ENCODE measurements at regions not wholly inside any gene's neighbourhood (a gene's known extent, or its start where the extent isn't known, plus 50 kb on each side); places are given as distances from the start of the nearest gene placed in this dataset.
A peak's percentile ranks its signal among the peaks of the same experiment; 100 is the strongest.

DNA sequence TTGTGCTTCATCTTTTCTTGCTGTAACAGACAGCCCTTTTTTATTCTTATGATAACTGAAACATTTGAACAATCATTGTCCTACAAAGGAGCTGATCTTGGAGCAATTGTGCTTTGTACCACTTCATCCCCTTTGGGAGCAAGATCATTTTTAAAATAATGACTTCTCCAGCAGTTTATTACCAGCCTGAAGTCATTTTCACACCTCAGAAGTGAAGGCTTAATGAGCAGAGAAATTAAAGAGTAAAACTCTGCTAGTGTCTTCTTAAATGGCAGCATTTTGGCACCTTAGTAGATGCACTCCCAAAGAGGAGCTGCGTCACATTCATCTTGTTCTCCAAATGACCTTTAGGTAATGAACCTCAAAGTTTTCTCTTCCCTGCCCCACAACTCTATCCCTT lies 439.6 kb upstream of the CAMK1G start:
- TF ChIP-seq, protein P1, sequence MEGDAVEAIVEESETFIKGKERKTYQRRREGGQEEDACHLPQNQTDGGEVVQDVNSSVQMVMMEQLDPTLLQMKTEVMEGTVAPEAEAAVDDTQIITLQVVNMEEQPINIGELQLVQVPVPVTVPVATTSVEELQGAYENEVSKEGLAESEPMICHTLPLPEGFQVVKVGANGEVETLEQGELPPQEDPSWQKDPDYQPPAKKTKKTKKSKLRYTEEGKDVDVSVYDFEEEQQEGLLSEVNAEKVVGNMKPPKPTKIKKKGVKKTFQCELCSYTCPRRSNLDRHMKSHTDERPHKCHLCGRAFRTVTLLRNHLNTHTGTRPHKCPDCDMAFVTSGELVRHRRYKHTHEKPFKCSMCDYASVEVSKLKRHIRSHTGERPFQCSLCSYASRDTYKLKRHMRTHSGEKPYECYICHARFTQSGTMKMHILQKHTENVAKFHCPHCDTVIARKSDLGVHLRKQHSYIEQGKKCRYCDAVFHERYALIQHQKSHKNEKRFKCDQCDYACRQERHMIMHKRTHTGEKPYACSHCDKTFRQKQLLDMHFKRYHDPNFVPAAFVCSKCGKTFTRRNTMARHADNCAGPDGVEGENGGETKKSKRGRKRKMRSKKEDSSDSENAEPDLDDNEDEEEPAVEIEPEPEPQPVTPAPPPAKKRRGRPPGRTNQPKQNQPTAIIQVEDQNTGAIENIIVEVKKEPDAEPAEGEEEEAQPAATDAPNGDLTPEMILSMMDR (IDR thresholded peaks at IDR 0.05; ENCODE audit: low read depth, low read length, missing control alignments): no peak
- in situ Hi-C loops (cut with HindIII; ENCODE audit: low sequenced_read_pairs): no loop called here
- DNase-seq (ENCODE audit: low read depth): no peak
- H3K4me3 ChIP-seq (ENCODE audit: low read depth, low read length): no peak overlapping the region

DNA sequence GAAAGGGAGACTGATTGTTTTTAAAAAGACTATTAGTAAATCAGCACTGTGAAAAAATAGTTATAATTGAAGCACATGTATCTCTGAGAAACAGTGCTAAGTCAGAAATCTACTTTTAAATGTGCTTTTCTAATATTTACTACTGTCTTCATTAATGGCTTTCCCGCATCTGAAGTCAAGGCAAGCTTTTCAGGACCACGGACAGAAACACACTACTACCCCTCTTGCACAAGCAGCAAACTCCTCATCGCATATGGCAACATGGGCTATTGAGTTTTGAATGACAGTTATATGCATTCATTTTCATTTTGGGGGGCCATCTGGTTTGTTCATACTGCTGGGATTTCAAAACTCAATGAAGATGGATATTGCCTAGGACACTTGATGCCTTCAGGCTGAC lies 433.4 kb upstream of the CAMK1G start:
- TF ChIP-seq, protein P1 (IDR thresholded peaks at IDR 0.05; ENCODE audit: low read depth, low read length, missing control alignments): no peak
- in situ Hi-C loops (cut with HindIII; ENCODE audit: low sequenced_read_pairs): no loop called here
- DNase-seq (ENCODE audit: low read depth): peak; percentile 73
- H3K4me3 ChIP-seq (ENCODE audit: low read depth, low read length): no peak overlapping the region

DNA sequence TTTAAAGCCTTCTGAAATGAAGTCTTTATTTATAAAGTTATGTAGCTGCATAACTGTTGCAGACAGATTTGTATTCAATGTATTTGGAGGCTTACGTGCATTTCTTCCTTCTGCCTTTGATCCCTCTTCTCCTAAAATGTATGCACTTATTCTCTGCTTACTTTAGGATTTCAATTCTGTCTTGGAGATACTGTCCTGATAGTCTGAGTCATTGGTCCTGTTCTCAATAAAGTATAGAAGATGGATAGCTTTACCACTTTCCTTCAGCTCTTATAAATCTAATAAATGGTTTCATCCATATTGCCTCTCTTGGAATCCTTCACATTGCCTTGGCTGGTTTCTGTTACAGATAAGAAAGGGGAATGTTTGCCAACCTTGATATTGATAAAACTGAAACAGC lies 430.1 kb upstream of the CAMK1G start:
- in situ Hi-C loops (cut with HindIII; ENCODE audit: low sequenced_read_pairs): no loop called here

DNA sequence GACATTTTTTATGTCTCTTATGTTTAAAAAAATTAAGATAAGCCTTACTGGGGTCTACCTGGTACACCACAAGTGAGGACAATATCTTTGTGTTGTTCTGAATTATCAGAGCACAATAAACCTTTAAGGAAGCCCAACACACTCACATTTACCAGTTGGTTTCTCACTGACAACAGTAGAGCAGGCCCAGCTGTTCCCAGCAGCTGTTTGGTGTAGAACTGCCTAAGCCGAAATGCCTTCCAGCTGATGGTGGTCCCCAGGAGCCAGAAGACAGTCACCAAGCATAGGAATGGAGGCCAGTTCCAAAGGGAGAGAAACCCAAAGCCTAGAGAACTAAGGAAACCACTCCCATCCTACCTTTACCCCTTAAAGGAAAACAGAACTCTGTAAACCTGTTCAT lies 428.6 kb upstream of the CAMK1G start:
- DNase-seq (ENCODE audit: low read depth): no peak
- H3K4me3 ChIP-seq (ENCODE audit: low read depth, low read length): no peak overlapping the region
- TF ChIP-seq, protein P1 (IDR thresholded peaks at IDR 0.05; ENCODE audit: low read depth, low read length, missing control alignments): no peak
- in situ Hi-C loops (cut with HindIII; ENCODE audit: low sequenced_read_pairs): no loop called here

More for the DNA sequence above, 430.1 kb upstream of the CAMK1G start:
- H3K4me3 ChIP-seq (ENCODE audit: low read depth, low read length): no peak overlapping the region
- TF ChIP-seq, protein P1 (IDR thresholded peaks at IDR 0.05; ENCODE audit: low read depth, low read length, missing control alignments): no peak
- DNase-seq (ENCODE audit: low read depth): no peak

DNA sequence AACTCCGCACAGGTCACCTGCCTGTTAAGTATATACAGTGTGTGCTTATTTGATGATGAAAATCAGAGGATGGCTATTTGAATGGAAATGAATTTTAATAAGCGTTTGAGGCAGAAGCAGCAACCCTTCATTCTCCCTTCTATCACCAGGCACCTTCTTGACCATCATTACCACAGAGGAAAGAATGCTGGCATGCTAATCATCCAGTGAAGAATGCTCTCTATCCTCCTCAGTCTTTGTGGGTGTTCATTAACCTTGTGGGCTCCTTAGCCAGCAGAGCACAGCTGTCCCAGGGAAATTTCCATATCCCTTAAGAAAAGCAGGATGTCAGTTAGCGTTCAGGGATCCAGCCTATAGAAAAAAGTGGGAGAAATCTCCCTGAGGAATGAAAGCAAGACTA lies 428.0 kb upstream of the CAMK1G start:
- in situ Hi-C loops (cut with HindIII; ENCODE audit: low sequenced_read_pairs): no loop called here
- no peak for DNase-seq (ENCODE audit: low read depth)
- no peak overlapping the region for H3K4me3 ChIP-seq (ENCODE audit: low read depth, low read length)
- TF ChIP-seq, protein P1 (IDR thresholded peaks at IDR 0.05; ENCODE audit: low read depth, low read length, missing control alignments): no peak

DNA sequence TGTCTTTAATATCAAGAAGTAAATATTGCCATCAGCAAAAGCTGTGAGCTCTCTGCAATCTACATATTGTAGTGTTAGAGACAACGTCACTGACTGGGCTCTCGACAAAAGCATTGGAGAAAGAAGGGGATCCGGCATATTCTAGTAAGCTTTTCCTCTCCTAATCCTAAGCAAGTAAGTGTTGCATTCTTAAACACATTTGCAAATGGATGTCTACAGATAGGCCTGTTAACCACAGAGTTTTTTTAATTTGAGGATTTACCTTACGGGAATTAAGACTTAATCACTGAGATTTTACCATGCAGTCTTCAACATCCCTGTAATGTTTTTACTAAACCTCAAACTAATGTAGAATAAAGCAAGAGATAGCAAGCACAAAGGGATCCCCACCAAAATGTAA lies 426.5 kb upstream of the CAMK1G start:
- DNase-seq (ENCODE audit: low read depth): no peak
- in situ Hi-C loops (cut with HindIII; ENCODE audit: low sequenced_read_pairs): no loop called here
- TF ChIP-seq, protein P1 (IDR thresholded peaks at IDR 0.05; ENCODE audit: low read depth, low read length, missing control alignments): no peak
- H3K4me3 ChIP-seq (ENCODE audit: low read depth, low read length): no peak overlapping the region

Measured in astrocyte of the cerebellum (primary cell).